Putamen (tissue), 1 donor: ENCODE measurements at regions not wholly inside any gene's neighbourhood (a gene's known extent, or its start where the extent isn't known, plus 50 kb on each side); places are given as distances from the start of the nearest gene placed in this dataset.

Experiments
- DNase-seq: peaks from one replicate; pipeline ENCODE4 v3.0.0-alpha.2; 2016; ENCODE audit warnings: low spot score

- DNase-seq = no peak
Measured at GRCh38 chr16:86041215-86041614, 142.3 kb downstream of the IRF8 start.

GRCh38 chr16:86041807-86042206 lies 142.8 kb downstream of the IRF8 start:
- no peak for DNase-seq

GRCh38 chr16:86042393-86042792 lies 143.4 kb downstream of the IRF8 start:
- no peak for DNase-seq

GRCh38 chr16:86042996-86043725 lies 144.2 kb downstream of the IRF8 start:
- no peak for DNase-seq

- DNase-seq = no peak
Measured at GRCh38 chr16:86044241-86044671, 145.3 kb downstream of the IRF8 start.

GRCh38 chr16:86044881-86045590 lies 146.1 kb downstream of the IRF8 start:
- no peak for DNase-seq

- no peak for DNase-seq
Measured at GRCh38 chr16:86045591-86045971, 146.6 kb downstream of the IRF8 start.

- DNase-seq = no peak
Measured at GRCh38 chr16:86046026-86046425, 147.1 kb downstream of the IRF8 start.

GRCh38 chr16:86046667-86047270 lies 147.8 kb downstream of the IRF8 start:
- DNase-seq = no peak

- DNase-seq = no peak
Measured at GRCh38 chr16:86048221-86048620, 149.3 kb downstream of the IRF8 start.

- DNase-seq = no peak
Measured at GRCh38 chr16:86048882-86049585, 150.1 kb downstream of the IRF8 start.

- no peak for DNase-seq
Measured at GRCh38 chr16:86049641-86050040, 150.7 kb downstream of the IRF8 start.

GRCh38 chr16:86050111-86050510 lies 151.1 kb downstream of the IRF8 start:
- no peak for DNase-seq

- DNase-seq = no peak
Measured at GRCh38 chr16:86050591-86051367, 151.8 kb downstream of the IRF8 start.

- no peak for DNase-seq
Measured at GRCh38 chr16:86051368-86052114, 152.6 kb downstream of the IRF8 start.

GRCh38 chr16:86052115-86052670 lies 153.2 kb downstream of the IRF8 start:
- DNase-seq = no peak

- no peak for DNase-seq
Measured at GRCh38 chr16:86052926-86053325, 154.0 kb downstream of the IRF8 start.

GRCh38 chr16:86059253-86060171 lies 160.6 kb downstream of the IRF8 start:
- DNase-seq = no peak
